Adrenal gland (tissue), 9 donors: ENCODE measurements at regions not wholly inside any gene's neighbourhood (a gene's known extent, or its start where the extent isn't known, plus 50 kb on each side); places are given as distances from the start of the nearest gene placed in this dataset.

Experiments
- DNase-seq, 7 donors: peaks; one replicate each; pipeline ENCODE4 v3.0.0-alpha.2; 2019 to 2020
- H3K27ac ChIP-seq, 5 donors: fragments of 200-600 bp; sonication (generic) in 4 of 5; 1 replicate in 3 of 5; 2 replicates in 2 of 5; pipeline versions ENCODE4 v1.5.1 to v1.8.0; 2016 to 2020; ENCODE audit warnings: mild to moderate bottlenecking in 1 of 5
- H3K27me3 ChIP-seq: fragments of 200-600 bp; 2 replicates; pipeline ENCODE4 v1.8.0; 2021
- H3K36me3 ChIP-seq, 2 donors: fragments of 200-600 bp; replicated peaks in 1 of 2; 1 replicate in 1 of 2; 2 replicates in 1 of 2; pipeline versions ENCODE4 v1.5.1 to v1.8.0; 2018 to 2022
- H3K4me1 ChIP-seq, 2 donors: fragments of 200-600 bp; replicated peaks in 1 of 2; 1 replicate in 1 of 2; 2 replicates in 1 of 2; pipeline versions ENCODE4 v1.5.1 to v1.8.0; 2018 to 2021
- H3K4me3 ChIP-seq, 4 donors: fragments of 200-600 bp; sonication (generic) in 3 of 4; one replicate each; pipeline ENCODE4 v1.5.1; 2016 to 2018
- H3K9me3 ChIP-seq, 3 donors: fragments of 200-600 bp; sonication (generic) in 1 of 3; replicated peaks in 1 of 3; 1 replicate in 2 of 3; 2 replicates in 1 of 3; pipeline versions ENCODE4 v1.5.1 to v1.8.0; 2016 to 2021
- POLR2A ChIP-seq, 2 donors: fragments of 450-650 bp; IDR thresholded peaks; one replicate each; pipeline ENCODE4 v1.6.1; 2017; ENCODE audit warnings: antibody characterized with exemption in 2 of 2, mild to moderate bottlenecking in 2 of 2, moderate library complexity in 1 of 2
- WGBS, 4 donors: extraction: QIAGEN DNeasy Blood & Tissue Kit in 2 of 4; methylation state at CpG; one replicate each; pipeline versions ENCODE4 v1.1.5 to v1.1.7; 2013 to 2017; 5-methylcytosine and 5-hydroxymethylcytosine counted together
- intact Hi-C, 2 donors: fragments of 100-400 bp; cut with DNase I; formaldehyde crosslinking; loops; one replicate each; pipeline versions ENCODE4 v1.14.1 to v1.15.0; 2022 to 2023
- TF ChIP-seq, protein P1 (sequence below), 6 experiments: fragments of 450-650 bp in 4 of 6; fragments of 200-600 bp in 2 of 6; sonication (generic) in 1 of 6; IDR thresholded peaks; 1 replicate in 5 of 6; 2 replicates in 1 of 6; pipeline versions ENCODE4 v1.5.1 to v1.8.0; 2016 to 2021; ENCODE audit warnings: antibody characterized with exemption in 6 of 6, mild to moderate bottlenecking in 2 of 6, moderate library complexity in 1 of 6
- donor health status: healthy with polysubstance abuse.
- donor health status: Bipolar disorder and iron deficiency.
- donor health status: DM: yes; HTN: yes; CAD: no.
- donor health status: DM: no; HTN: no; CAD: no.
- donor health status: DM: no; HTN: no; CAD: no.

DNA sequence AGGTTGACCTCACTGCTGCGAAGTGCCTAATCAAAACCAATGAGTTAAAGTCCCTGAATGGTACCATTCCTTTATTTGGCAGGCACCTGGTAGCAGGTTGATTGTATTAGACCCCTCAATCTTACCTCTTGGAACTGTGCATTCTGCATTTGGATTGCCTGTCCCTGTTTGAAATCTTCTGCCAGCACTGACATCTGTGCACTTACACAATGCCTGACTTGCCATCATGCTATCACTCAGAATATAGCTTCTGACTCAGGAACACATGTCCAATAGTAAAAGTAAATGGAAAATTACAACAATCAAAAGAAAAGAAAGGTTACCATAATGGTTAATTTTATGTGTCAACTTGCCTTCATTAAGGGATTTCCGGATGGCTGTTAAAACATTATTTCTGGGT lies 366.0 kb upstream of the PDGFD start:
- TF ChIP-seq, protein P1, sequence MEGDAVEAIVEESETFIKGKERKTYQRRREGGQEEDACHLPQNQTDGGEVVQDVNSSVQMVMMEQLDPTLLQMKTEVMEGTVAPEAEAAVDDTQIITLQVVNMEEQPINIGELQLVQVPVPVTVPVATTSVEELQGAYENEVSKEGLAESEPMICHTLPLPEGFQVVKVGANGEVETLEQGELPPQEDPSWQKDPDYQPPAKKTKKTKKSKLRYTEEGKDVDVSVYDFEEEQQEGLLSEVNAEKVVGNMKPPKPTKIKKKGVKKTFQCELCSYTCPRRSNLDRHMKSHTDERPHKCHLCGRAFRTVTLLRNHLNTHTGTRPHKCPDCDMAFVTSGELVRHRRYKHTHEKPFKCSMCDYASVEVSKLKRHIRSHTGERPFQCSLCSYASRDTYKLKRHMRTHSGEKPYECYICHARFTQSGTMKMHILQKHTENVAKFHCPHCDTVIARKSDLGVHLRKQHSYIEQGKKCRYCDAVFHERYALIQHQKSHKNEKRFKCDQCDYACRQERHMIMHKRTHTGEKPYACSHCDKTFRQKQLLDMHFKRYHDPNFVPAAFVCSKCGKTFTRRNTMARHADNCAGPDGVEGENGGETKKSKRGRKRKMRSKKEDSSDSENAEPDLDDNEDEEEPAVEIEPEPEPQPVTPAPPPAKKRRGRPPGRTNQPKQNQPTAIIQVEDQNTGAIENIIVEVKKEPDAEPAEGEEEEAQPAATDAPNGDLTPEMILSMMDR (IDR thresholded peaks at IDR 0.05): no peak
- no peak for TF ChIP-seq POLR2A (IDR thresholded peaks at IDR 0.05)
- no peak for DNase-seq
- Histone ChIP-seq H3K36me3 (no peaks in the 10 kb centered on the region), H3K9me3 (no peaks in the 10 kb centered on the region), H3K4me1 (no peaks in the 10 kb centered on the region), H3K4me3 (no peak overlapping the region), H3K27me3 (no peaks in the 10 kb centered on the region), H3K27ac (no peak overlapping the region)
- 88 to 98% (median 93%) methylated on average over 2 of the region's 2 CpGs for WGBS, 4 donors
- intact Hi-C loops: no loop called here

GRCh38 chr11:104529213-104529612 lies 365.3 kb upstream of the PDGFD start:
- 48 to 63% (median 58%) methylated on average over 1 of the region's 1 CpG for WGBS, 4 donors
- no peaks in the 10 kb centered on the region for H3K9me3 ChIP-seq
- no peaks in the 10 kb centered on the region for H3K27me3 ChIP-seq
- intact Hi-C loops: no loop called here
- H3K4me3 ChIP-seq: no peak overlapping the region
- no peak for TF ChIP-seq POLR2A (IDR thresholded peaks at IDR 0.05)
- TF ChIP-seq, protein P1 (IDR thresholded peaks at IDR 0.05): no peak
- H3K4me1 ChIP-seq: no peaks in the 10 kb centered on the region
- DNase-seq: no peak
- no peak overlapping the region for H3K27ac ChIP-seq
- H3K36me3 ChIP-seq: no peaks in the 10 kb centered on the region

DNA sequence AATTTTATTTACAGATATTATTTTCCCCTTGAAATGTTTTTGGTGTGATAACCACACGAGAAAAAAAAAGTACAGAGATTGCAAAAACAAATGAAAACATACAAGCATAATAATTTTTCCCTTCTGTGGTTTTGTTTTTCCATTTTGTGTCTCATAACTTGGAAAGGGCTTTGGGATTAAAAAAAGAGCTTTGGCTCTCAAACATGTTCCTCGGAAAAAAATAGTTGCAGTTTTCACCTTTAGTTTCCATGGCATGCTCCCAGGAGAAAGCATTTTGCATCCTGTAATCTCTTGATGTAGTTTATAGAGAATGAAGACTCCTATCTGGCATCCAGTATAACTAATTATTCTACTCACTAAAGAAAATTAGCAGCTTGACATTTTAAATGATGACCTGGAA lies 362.1 kb upstream of the PDGFD start:
- Histone ChIP-seq H3K9me3 (no peaks in the 10 kb centered on the region), H3K4me1 (no peaks in the 10 kb centered on the region), H3K4me3 (no peak overlapping the region), H3K27me3 (no peaks in the 10 kb centered on the region), H3K27ac (no peak overlapping the region), H3K36me3 (no peaks in the 10 kb centered on the region)
- intact Hi-C loops: no loop called here
- no peak for TF ChIP-seq POLR2A (IDR thresholded peaks at IDR 0.05)
- TF ChIP-seq, protein P1 (IDR thresholded peaks at IDR 0.05): no peak
- DNase-seq: no peak
- WGBS, 4 donors: 36 to 44% (median 40%) methylated on average over 2 of the region's 2 CpGs

DNA sequence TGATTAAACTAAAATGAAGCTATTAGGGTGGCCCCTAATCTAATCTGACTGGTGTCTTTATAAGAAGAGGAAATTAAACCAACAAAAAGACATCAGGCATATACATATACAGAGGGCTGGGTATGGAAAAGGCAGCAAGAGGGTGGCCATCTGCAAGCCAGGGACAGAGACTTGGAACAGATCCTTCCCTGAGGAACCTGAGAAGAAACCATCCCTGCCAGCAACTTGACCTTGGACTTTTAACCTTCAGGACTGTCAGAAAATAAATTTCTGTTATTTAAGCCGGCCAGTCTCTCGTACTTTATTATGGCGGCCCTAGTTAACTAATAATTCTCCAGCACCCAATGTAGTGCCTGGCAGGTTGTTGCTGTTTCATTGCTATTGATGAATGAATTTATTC lies 361.5 kb upstream of the PDGFD start:
- 43 to 49% (median 45%) methylated on average over 3 of the region's 3 CpGs for WGBS, 4 donors
- intact Hi-C loops: no loop called here
- no peak for DNase-seq
- H3K4me1 ChIP-seq: no peaks in the 10 kb centered on the region
- no peaks in the 10 kb centered on the region for H3K36me3 ChIP-seq
- no peaks in the 10 kb centered on the region for H3K9me3 ChIP-seq
- no peaks in the 10 kb centered on the region for H3K27me3 ChIP-seq
- H3K4me3 ChIP-seq: no peak overlapping the region
- TF ChIP-seq, protein P1 (IDR thresholded peaks at IDR 0.05): no peak
- TF ChIP-seq POLR2A (IDR thresholded peaks at IDR 0.05): no peak
- H3K27ac ChIP-seq: no peak overlapping the region
